HFFc6 (cell line): ENCODE measurements at regions not wholly inside any gene's neighbourhood (a gene's known extent, or its start where the extent isn't known, plus 50 kb on each side); places are given as distances from the start of the nearest gene placed in this dataset.

ENCODE experiments used
- DNase-seq: peaks from one replicate; pipeline ENCODE4 v3.0.0-alpha.2; 2018
- H3K27ac Mint-ChIP-seq: 2 replicates; pipeline ENCODE4 v1.8.0; 2020; ENCODE audit warnings: mild to moderate bottlenecking, mixed read lengths
- H3K27me3 Mint-ChIP-seq: 2 replicates; pipeline ENCODE4 v1.8.0; 2021; ENCODE audit warnings: mild to moderate bottlenecking, moderate library complexity, mixed read lengths; ENCODE audit not compliant: insufficient read depth
- H3K36me3 Mint-ChIP-seq: 2 replicates; pipeline ENCODE4 v1.8.0; 2021; ENCODE audit warnings: low read depth, mixed read lengths
- H3K4me1 Mint-ChIP-seq: 2 replicates; pipeline ENCODE4 v1.8.0; 2020; ENCODE audit warnings: low read depth, mixed read lengths
- H3K4me3 Mint-ChIP-seq: 2 replicates; pipeline ENCODE4 v1.8.0; 2020; ENCODE audit warnings: mild to moderate bottlenecking, moderate library complexity, mixed read lengths
- H3K9me3 Mint-ChIP-seq: 2 replicates; pipeline ENCODE4 v1.8.0; 2020; ENCODE audit warnings: mild to moderate bottlenecking, mixed read lengths
- TF ChIP-seq, protein P1 (sequence below): fragments of 200-600 bp; sonication (generic); IDR thresholded peaks from 2 replicates; pipeline ENCODE4 v1.5.0; 2021; ENCODE audit warnings: antibody characterized with exemption, mild to moderate bottlenecking

DNA sequence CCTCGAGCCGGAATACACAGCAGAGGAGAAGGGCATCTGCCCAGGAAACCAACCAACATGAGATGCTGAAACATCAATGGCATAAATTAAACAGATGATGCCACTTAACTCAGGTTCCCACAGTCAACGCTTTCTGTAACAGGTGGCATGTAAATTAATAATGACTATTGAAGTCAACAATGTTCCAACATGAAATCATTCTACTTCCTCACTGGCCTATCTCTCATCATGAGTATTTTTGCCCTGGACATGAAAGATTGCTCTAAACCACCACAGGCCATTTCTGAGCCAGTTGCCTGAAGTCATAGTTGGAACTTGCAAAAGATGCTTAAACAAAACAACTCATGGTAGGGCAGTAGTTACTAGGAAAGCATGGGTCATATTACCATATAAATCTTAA, 397.9 kb upstream of the JARID2 start:
- no peaks in the 10 kb centered on the region for H3K36me3 Mint-ChIP-seq
- no peak for DNase-seq
- H3K27ac Mint-ChIP-seq, result no peak overlapping the region
- peaks cover 2% of the 10 kb centered on the region; the same call in 1 of the 2 replicates for H3K4me1 Mint-ChIP-seq
- TF ChIP-seq, protein P1, sequence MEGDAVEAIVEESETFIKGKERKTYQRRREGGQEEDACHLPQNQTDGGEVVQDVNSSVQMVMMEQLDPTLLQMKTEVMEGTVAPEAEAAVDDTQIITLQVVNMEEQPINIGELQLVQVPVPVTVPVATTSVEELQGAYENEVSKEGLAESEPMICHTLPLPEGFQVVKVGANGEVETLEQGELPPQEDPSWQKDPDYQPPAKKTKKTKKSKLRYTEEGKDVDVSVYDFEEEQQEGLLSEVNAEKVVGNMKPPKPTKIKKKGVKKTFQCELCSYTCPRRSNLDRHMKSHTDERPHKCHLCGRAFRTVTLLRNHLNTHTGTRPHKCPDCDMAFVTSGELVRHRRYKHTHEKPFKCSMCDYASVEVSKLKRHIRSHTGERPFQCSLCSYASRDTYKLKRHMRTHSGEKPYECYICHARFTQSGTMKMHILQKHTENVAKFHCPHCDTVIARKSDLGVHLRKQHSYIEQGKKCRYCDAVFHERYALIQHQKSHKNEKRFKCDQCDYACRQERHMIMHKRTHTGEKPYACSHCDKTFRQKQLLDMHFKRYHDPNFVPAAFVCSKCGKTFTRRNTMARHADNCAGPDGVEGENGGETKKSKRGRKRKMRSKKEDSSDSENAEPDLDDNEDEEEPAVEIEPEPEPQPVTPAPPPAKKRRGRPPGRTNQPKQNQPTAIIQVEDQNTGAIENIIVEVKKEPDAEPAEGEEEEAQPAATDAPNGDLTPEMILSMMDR, result no peak
- no peak overlapping the region for H3K4me3 Mint-ChIP-seq
- peaks cover 4% of the 10 kb centered on the region; the same call in 1 of the 2 replicates for H3K27me3 Mint-ChIP-seq
- no peaks in the 10 kb centered on the region for H3K9me3 Mint-ChIP-seq

DNA sequence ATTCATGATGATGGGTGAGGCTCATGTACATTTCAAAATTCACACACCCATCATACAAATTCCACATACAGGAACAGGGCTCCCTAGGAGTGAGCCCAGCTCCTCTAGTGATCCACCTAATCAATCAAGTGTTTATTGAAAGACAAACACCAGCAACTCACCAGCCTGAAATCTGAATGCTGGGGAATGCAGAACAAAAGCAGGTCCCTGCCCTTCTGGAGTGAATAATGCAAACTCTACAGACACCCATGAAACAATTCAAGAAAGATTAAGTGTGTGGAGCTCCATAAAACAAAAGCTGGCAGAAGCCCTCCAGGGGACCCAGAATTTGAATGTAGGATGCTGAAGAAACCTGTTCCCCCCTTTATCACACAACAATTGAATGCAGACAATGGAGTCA, 396.7 kb upstream of the JARID2 start:
- TF ChIP-seq, protein P1, result no peak
- Mint-ChIP-seq H3K4me1 (no peaks in the 10 kb centered on the region), H3K4me3 (no peak overlapping the region), H3K27me3 (peaks cover 4% of the 10 kb centered on the region; the same call in 1 of the 2 replicates), H3K27ac (no peak overlapping the region), H3K9me3 (no peaks in the 10 kb centered on the region), H3K36me3 (no peaks in the 10 kb centered on the region)
- DNase-seq, result no peak

DNA sequence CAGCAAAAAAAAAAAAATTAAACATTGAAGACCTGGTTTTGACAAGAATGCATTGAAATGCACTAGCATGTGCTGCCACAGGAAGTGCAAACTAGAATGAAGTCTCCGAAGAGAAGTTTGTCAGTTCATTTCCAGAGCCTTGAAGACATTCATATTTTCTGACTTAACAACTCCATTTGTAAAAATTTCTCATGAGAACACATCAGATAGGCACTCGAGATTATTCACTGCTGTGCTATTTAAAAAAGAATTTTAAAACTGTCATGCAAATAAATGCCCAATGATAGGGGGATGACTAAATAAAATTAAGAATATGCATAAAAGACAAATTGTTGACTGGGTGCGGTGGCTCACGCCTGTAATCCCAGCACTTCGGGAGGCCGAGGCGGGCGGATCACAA, 394.6 kb upstream of the JARID2 start:
- no peak for DNase-seq
- H3K27ac Mint-ChIP-seq, result no peak overlapping the region
- no peaks in the 10 kb centered on the region for H3K9me3 Mint-ChIP-seq
- H3K4me3 Mint-ChIP-seq, result no peak overlapping the region
- TF ChIP-seq, protein P1, result no peak
- H3K4me1 Mint-ChIP-seq, result no peaks in the 10 kb centered on the region
- H3K36me3 Mint-ChIP-seq, result no peaks in the 10 kb centered on the region
- peaks cover 4% of the 10 kb centered on the region; the same call in 1 of the 2 replicates for H3K27me3 Mint-ChIP-seq

DNA sequence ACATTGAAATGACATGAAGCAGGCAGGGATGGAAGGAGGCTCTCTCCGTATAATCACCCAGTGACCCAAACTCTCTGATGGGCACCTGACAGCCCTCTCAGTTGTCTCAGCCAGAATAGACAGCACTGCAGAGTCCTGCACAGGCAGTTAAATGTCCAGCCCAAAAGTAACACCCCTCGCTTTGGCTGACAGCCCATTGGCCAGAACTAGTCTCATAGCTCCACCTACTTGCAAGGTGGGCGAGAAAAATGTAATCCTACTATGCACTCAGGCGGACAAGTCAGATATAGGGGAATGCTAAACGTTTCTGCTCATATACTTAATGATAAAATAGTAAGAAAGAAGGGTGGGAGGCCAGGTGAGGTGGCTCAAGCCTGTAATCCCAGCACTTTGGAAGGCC, 393.5 kb upstream of the JARID2 start:
- peaks cover 4% of the 10 kb centered on the region for H3K27me3 Mint-ChIP-seq
- TF ChIP-seq, protein P1, result no peak
- H3K4me1 Mint-ChIP-seq, result no peaks in the 10 kb centered on the region
- no peak for DNase-seq
- no peaks in the 10 kb centered on the region for H3K36me3 Mint-ChIP-seq
- no peak overlapping the region for H3K4me3 Mint-ChIP-seq
- H3K27ac Mint-ChIP-seq, result no peak overlapping the region
- no peaks in the 10 kb centered on the region for H3K9me3 Mint-ChIP-seq

DNA sequence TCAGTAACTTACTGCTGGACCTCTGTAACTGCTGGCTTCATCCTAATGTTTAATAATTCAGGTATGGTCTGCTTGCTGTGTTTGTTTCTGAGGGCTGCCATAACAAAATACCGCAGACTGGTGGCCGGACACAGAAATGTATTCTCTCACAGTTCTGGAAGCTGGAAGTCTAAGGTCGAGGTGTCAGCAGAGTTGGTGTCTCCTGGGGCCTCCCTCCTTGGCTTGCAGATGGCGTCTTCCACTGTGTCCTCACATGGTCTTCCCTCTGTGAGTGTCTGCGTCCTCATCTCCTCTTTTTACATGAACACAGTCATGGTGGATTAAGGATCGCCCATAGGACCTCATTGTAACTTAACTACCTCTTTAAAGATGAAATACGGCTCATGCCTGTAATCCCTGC, 389.7 kb upstream of the JARID2 start:
- H3K27ac Mint-ChIP-seq, result no peak overlapping the region
- no peaks in the 10 kb centered on the region for H3K4me1 Mint-ChIP-seq
- no peaks in the 10 kb centered on the region for H3K9me3 Mint-ChIP-seq
- H3K36me3 Mint-ChIP-seq, result no peaks in the 10 kb centered on the region
- DNase-seq, result no peak
- TF ChIP-seq, protein P1, result no peak
- H3K4me3 Mint-ChIP-seq, result no peak overlapping the region
- H3K27me3 Mint-ChIP-seq, result no peaks in the 10 kb centered on the region; the same call in none of the 2 replicates

DNA sequence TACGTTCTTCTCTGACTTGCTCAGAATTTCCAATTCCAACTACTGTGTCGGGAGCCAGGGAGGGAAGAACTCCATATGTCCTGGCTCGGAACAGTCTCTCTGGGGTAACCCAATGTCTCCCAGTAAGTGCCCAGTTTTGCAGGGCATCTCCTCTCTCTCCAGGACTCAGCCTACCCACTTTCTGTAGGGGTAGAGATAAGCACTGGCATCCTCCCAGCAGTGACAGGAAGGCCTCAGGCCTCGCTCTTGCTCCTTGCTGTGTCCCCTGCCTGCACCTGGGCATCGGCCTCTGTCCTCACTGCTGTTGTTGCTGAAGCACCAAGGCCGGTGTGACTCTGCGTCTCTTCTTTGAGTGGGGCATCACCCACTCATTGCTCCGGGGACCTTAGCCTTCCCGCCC, 388.9 kb upstream of the JARID2 start:
- Mint-ChIP-seq H3K9me3 (no peaks in the 10 kb centered on the region), H3K36me3 (no peaks in the 10 kb centered on the region), H3K4me1 (no peaks in the 10 kb centered on the region), H3K27ac (no peak overlapping the region), H3K4me3 (no peak overlapping the region), H3K27me3 (no peaks in the 10 kb centered on the region; the same call in none of the 2 replicates)
- TF ChIP-seq, protein P1, result no peak
- no peak for DNase-seq
